ENCODE measurements at regions not wholly inside any gene's neighbourhood (a gene's known extent, or its start where the extent isn't known, plus 50 kb on each side); places are given as distances from the start of the nearest gene placed in this dataset.

DNA sequence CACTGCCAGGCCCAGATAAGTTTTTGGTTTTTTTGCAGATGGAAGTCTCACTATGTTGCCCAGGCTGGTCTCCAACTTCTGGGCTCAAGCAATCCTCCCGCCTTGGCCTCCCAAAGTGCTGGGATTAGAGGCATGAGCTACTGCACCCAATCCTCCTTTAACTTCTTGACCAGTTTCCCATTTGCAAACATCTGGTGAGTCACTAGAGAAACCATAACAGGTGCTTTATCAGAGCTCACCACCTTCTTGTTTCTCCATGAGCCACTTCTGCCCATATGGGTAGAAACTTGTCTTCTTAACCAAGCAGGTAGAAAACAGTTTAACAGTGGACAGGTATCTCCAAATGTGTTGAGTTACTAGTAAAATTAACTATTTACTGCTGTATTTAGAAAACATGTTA lies 128.4 kb upstream of the AP1S2 start:
- DNase-seq (ENCODE audit: low spot score), result no peak

- DNase-seq (ENCODE audit: low spot score), result no peak
Measured at GRCh38 chrX:15977644-15978043, 123.0 kb upstream of the AP1S2 start.

DNA sequence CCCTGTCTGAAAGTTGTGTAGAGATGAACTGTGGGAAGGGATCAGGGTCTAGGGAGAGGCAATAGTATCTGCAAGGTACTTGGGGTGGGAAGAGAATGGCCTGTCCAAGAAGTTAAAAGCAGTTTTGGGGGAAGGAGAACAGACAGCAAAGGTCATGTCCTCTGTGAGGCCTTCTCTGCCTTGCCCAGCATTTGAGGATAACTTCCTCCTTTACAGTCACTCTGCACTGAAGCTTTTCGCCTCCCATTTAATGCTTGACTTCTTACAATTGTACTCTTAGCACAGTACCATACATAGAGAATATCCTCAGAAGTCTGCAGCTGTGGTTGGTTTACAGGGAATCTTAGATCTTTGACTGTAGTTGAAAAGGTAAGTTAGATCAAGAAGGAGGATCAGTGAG lies 121.8 kb upstream of the AP1S2 start:
- no peak for DNase-seq (ENCODE audit: low spot score)

DNA sequence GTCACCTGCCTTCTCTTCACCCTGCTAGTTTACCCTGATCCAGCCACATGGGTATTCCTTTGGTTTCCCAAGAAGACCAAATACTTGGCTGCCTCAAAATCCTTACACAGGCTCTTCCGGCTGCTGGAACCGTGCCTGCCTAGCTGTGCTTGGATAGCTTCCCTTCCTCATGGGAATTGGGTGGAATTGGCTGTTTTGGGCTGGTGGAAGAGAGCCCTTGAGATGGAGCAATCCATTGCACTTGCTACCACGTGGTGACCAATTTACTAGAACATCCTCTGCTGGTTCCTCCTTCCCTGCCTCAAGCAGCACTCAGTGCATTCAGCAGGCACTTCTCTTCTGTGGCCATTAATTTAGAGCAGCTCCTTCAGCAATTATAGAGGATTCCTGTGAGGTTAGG lies 119.3 kb upstream of the AP1S2 start:
- DNase-seq (ENCODE audit: low spot score), result no peak

GRCh38 chrX:15973299-15973698 lies 118.7 kb upstream of the AP1S2 start:
- peak; percentile 43 for DNase-seq (ENCODE audit: low spot score)

DNA sequence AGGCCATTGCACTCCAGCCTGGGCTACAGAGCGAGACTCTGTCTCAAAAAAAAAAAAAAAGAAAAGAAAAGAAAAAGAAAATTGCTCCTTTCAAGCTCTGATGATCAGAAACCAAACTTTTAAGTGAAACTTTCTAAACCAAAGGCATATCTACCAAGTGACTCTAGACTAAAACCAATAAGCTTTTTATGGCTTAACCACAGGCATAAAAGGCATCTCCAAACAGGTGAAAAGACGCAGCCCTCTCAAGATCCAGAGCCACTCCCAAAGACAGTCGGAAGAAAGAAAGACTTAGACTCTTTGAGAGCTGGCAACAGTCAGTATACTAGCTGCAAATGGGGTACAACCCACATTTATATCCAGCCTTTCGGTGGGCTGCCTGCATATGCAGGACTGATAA lies 117.1 kb upstream of the AP1S2 start:
- no peak for DNase-seq (ENCODE audit: low spot score)

DNA sequence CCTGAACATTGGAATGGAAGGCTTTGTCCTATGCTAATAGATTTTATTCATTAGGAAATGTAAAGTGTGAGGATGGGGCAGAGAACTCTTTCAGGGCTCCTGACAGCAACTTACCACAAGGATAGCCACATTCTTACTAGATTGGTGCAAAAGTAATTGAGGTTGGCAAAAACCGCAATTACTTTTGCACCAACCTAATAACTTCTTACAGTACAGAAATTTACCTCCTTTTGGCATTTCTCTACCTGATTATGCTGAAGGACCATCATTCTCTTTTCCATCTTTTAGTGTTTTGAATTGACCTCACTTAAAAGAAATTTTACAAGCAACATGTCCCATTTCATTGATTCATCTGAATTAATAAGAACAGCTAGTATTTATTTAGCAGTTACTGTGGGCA lies 109.2 kb upstream of the AP1S2 start:
- DNase-seq (ENCODE audit: low spot score), result no peak

DNA sequence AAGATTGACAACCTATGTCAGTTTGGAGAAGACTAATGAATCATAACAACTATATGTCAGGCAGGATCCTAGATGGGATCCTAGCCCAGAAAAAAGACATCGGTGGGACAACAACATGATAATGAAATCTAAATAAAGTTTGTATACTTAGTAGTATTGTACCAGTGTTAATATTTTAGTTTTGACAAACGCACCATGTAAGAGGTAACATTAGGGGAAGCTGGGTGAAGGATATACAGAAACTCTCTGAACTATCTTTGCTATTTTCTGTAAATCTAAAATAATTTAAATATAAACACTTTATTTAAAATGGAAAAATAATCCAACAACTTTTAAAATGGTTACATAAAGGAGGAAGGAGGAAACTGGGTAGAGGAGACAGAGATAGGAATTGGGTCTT lies 105.6 kb upstream of the AP1S2 start:
- no peak for DNase-seq (ENCODE audit: low spot score)

GRCh38 chrX:15956681-15957080 lies 102.1 kb upstream of the AP1S2 start:
- DNase-seq (ENCODE audit: low spot score), result no peak

GRCh38 chrX:15953801-15954200 lies 99.2 kb upstream of the AP1S2 start:
- no peak for DNase-seq (ENCODE audit: low spot score)

- no peak for DNase-seq (ENCODE audit: low spot score)
Measured at GRCh38 chrX:15952212-15952611, 97.6 kb upstream of the AP1S2 start.

- DNase-seq (ENCODE audit: low spot score), result no peak
Measured at GRCh38 chrX:15948318-15948660, 93.7 kb upstream of the AP1S2 start.

GRCh38 chrX:15947648-15948317 lies 93.2 kb upstream of the AP1S2 start:
- DNase-seq (ENCODE audit: low spot score), result no peak

DNA sequence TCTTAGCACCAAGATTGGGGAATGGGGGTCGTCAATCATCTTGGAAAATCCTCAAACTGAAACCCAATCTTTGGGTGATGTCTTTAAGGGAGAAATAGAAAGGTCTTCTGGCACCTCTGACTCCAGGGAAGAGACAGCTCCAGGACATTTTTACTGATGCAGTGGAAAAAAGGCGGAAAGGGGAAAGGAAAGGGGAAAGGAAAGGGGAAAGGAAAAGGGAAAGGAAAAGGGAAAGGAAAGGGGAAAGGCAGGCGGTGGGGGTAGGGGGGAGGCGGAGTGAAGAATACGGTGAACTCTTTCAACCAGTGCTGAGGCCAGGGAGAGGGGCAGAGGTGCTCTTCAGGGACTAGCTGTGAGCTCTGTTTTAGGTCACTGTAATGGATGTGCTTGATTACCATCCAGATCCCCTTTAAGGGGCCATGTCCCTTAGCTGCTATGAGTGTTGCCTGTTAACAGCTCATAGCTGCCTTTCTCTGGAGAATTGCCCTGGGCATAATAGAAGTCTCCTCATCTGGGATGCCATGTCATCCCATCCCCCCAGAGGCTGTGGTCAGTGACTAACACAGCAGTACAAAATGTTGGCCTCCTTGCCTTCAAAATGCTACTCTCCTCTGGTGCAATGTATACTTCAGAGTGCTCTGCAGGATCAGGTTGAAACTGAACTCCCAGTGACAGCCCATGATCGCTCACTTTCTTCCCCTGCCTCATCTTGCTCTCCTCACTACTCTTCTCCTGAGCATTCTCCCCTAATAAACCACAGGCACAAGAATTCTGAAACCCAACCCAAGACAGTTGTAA lies 92.4 kb upstream of the AP1S2 start:
- DNase-seq (ENCODE audit: low spot score), result no peak

DNA sequence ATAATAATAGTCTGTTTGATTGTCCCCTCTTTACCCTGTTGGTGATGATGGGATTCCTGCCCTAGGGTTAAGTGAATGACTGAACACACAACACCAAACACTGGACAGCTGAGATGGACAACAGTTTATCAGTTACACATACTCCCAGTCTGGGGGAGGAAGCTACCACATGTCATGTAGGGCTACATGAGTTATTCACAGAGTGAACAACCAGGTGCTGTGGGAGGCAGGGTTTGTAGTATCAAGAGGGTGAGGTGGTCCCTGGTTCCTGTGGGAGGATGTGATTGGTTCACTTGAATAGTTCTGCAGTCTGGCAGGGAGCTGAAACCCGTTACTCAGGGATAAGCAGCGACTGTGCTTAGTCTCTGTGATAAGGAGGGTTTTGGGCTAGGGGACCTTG lies 88.8 kb upstream of the AP1S2 start:
- no peak for DNase-seq (ENCODE audit: low spot score)

GRCh38 chrX:15942307-15942706 lies 87.7 kb upstream of the AP1S2 start:
- DNase-seq (ENCODE audit: low spot score), result no peak

DNA sequence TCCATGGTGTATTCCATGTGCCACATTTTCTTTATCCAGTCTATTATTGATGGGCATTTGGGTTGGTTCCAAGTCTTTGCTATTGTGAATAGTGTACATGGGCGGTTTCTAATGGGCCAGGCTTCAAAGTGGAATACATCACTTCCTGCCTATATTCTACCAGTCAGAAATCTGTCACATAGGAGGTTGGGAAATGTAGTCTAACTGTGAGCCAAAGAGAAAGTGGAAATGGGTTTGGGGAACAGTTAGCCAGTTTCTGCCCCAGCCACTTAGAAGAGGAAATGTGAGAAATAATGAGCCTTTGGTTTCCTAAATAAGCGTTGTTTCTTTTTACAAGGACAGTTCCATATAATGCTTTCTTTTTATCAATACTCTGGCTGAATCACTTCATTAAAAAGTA lies 85.1 kb upstream of the AP1S2 start:
- DNase-seq (ENCODE audit: low spot score), result peak; percentile 10

GRCh38 chrX:15938072-15938471 lies 83.5 kb upstream of the AP1S2 start:
- DNase-seq (ENCODE audit: low spot score), result no peak

DNA sequence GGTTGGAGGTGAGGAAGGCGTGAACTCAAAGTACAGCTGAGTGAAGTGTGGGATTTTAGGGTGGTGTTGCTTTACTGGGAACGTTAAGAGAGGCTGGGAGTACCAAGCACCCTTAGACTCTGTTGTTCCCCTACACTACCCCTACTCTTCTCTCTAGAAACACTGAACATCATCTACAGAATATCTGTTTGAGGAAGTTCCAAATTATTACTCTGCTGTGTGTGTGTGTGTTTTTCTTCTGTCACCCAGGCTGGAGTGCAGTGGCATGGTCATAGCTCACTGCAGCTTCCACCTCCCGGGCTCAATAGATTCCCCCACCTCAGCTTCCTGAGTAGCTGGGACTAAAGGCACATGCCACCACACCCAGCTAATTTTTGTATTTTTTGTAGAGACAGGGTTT lies 76.7 kb upstream of the AP1S2 start:
- no peak for DNase-seq (ENCODE audit: low spot score)

- peak; percentile 19 for DNase-seq (ENCODE audit: low spot score)
Measured at GRCh38 chrX:15930585-15930984, 76.0 kb upstream of the AP1S2 start.

DNA sequence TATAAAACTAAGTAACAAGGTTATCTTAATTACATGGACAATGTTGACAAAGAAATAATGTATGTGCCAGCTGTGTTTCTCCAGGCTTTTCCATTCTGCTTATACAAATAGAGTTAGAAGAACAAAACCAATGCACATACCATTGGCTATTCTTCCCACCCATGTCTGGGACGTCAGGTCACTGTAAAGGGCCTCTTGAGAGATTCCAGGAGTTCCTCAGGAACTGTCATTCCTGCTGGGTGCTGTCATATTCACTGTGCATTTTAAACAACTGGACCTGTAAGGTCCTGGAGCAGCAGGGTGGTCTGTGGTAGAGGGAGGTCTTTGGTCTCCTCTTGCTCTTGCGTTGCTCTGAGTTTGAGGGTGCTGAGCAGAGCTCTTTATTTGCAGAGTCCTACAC lies 74.6 kb upstream of the AP1S2 start:
- no peak for DNase-seq (ENCODE audit: low spot score)

DNA sequence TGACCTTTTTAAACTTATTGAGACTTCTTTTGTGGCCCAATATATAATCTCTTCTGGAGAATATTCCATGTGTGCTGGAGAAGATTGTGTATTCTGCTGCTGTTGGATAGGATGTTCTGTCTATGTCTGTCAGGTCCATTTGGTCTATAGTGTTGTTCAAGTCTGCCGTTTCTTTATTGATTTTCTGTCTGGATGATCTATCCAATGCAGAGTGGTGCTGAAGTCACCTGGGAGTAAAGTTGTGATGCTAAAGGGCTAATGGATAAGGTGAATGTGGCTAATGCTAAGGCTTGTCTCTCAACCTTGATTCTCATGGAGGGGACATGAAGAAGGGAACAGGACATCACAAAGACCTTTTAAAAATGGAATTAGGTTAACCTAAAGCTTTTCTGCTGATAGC lies 72.0 kb upstream of the AP1S2 start:
- no peak for DNase-seq (ENCODE audit: low spot score)

GRCh38 chrX:15918003-15918402 lies 63.4 kb upstream of the AP1S2 start:
- no peak for DNase-seq (ENCODE audit: low spot score)

DNA sequence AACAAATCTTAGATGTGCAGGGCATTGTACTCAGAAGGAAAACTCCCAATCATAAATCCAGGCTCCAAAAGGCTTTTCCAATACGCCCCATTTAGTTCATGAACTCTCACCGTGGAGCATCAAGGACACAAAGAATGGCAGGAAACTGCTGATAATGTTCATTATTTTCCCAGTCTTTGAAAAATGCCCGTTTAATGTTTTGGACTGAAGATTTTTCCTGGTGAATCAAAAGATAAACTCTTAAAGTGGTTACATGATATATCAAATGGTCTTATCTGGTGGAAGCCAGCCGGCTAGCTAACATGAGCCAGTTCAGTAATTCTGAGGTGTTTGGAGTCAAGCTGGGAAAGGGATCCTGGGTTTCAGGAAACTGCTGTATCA lies 62.1 kb upstream of the AP1S2 start:
- DNase-seq (ENCODE audit: low spot score), result no peak
